HepG2 (cell line): ENCODE measurements at regions not wholly inside any gene's neighbourhood (a gene's known extent, or its start where the extent isn't known, plus 50 kb on each side); places are given as distances from the start of the nearest gene placed in this dataset.
A peak's percentile ranks its signal among the peaks of the same experiment; 100 is the strongest.

Experiments
- ATAC-seq: fragments of 200-7000 bp; cut with Tn5 transposase; 3 replicates; pipeline ENCODE4 v1.9.1; 2020; ENCODE audit warnings: mild to moderate bottlenecking, moderate library complexity
- BruUV-seq: library from RNA; stranded (reverse); fragments of 400-500 nt; replicated peaks from 2 replicates; lab custom pipeline; 2021; lab: Mats Ljungman, UMichigan
- CTCF ChIA-PET: fragments of 300-600 bp; formaldehyde crosslinking; extraction: SDS; loops from one replicate; lab custom pipeline; 2021; ENCODE audit warnings: low total read pairs, inconsistent platforms, low intra/inter-chr PET ratio; lab: Yijun Ruan, JAX
- POLR2A ChIA-PET: fragments of 350-600 bp; sonication (Branson Sonifier 250); formaldehyde crosslinking; loops from one replicate; lab custom pipeline; 2020; ENCODE audit warnings: antibody characterized with exemption, inconsistent platforms; lab: Yijun Ruan, JAX
- DNase-seq: peaks from one replicate; pipeline ENCODE4 v3.0.0-alpha.2; 2015; ENCODE audit warnings: low spot score
- FAIRE-seq: peaks from 3 replicates; lab custom pipeline; 2011; peaks lifted over from hg19 to GRCh38; lab: Jason Lieb, UNC
- H2AFZ ChIP-seq: one replicate; pipeline ENCODE4 v1.6.1; 2011; ENCODE audit warnings: low read length, inconsistent platforms
- H3K27ac ChIP-seq: fragments of 300-600 bp; 3 replicates; pipeline ENCODE4 v1.8.0; 2011; ENCODE audit warnings: mixed run types, mild to moderate bottlenecking, mixed read lengths, low read length, inconsistent platforms; ENCODE audit not compliant: insufficient read depth; ENCODE audit errors: extremely low read length
- H3K27me3 ChIP-seq, 2 experiments: fragments of 200-600 bp in 1 of 2; 2 replicates in 1 of 2; 3 replicates in 1 of 2; pipeline versions ENCODE4 v1.6.0 to v1.8.0; 2011; ENCODE audit warnings: low read length in 2 of 2, mild to moderate bottlenecking in 2 of 2, moderate library complexity in 2 of 2, inconsistent platforms in 1 of 2; ENCODE audit not compliant: insufficient read depth in 2 of 2, control insufficient read depth in 1 of 2
- H3K36me3 ChIP-seq, 2 experiments: fragments of 200-600 bp in 1 of 2; replicated peaks in 1 of 2; 2 replicates in 1 of 2; 3 replicates in 1 of 2; pipeline versions ENCODE4 v1.5.1 to v1.8.0; 2011; ENCODE audit warnings: low read length in 2 of 2, inconsistent platforms in 1 of 2; ENCODE audit not compliant: insufficient read depth in 2 of 2, control insufficient read depth in 1 of 2
- H3K4me1 ChIP-seq: 2 replicates; pipeline ENCODE4 v1.5.1; 2012; ENCODE audit warnings: low read length, inconsistent platforms; ENCODE audit not compliant: insufficient read depth
- H3K4me2 ChIP-seq: 2 replicates; pipeline ENCODE4 v1.6.0; 2011; ENCODE audit warnings: low read depth, low read length, inconsistent platforms
- H3K4me3 ChIP-seq, 3 experiments: fragments of 200-600 bp in 1 of 3; sonication (generic), shearing (Covaris generic) in 1 of 3; replicated peaks in 1 of 3; 2 replicates each; pipeline ENCODE4 v1.5.1; 2011 to 2016; ENCODE audit warnings: low read length in 3 of 3, inconsistent platforms in 2 of 3, low read depth in 2 of 3, mild to moderate bottlenecking in 2 of 3, control low read depth in 1 of 3, mixed read lengths in 1 of 3; ENCODE audit not compliant: insufficient read depth in 1 of 3
- H3K79me2 ChIP-seq: one replicate; pipeline ENCODE4 v1.6.1; 2011; ENCODE audit warnings: low read length, inconsistent platforms; ENCODE audit not compliant: insufficient read depth
- H3K9ac ChIP-seq: 2 replicates; pipeline ENCODE4 v1.6.0; 2011; ENCODE audit warnings: mild to moderate bottlenecking, low read depth, low read length, inconsistent platforms; ENCODE audit not compliant: insufficient read depth
- H3K9me3 ChIP-seq: 2 replicates; pipeline ENCODE4 v1.5.1; 2012; ENCODE audit warnings: mild to moderate bottlenecking, low read length
- H4K20me1 ChIP-seq: 2 replicates; pipeline ENCODE4 v1.6.0; 2011; ENCODE audit warnings: inconsistent platforms, mild to moderate bottlenecking, low read length, moderate library complexity; ENCODE audit not compliant: insufficient read depth
- BHLHE40 ChIP-seq: IDR thresholded peaks from 2 replicates; pipeline ENCODE4 v1.6.1; 2011; ENCODE audit warnings: low read length, improper control_type of control experiment
- GATAD1 ChIP-seq: IDR thresholded peaks from 2 replicates; pipeline ENCODE4 v1.6.1; 2016; ENCODE audit warnings: missing genetic modification reagents, missing compliant biosample characterization
- HOMEZ ChIP-seq: IDR thresholded peaks from 2 replicates; pipeline ENCODE4 v1.6.1; 2016; ENCODE audit warnings: low read depth
- HOXA5 ChIP-seq: sonication (generic); formaldehyde crosslinking; IDR thresholded peaks from 2 replicates; pipeline ENCODE4 v1.4.0; 2020; ENCODE audit warnings: missing genetic modification reagents
- HOXA7 ChIP-seq: sonication (generic); formaldehyde crosslinking; IDR thresholded peaks from 2 replicates; pipeline ENCODE4 v1.8.1; 2022; ENCODE audit warnings: mild to moderate bottlenecking, missing genetic modification reagents, moderate library complexity
- IKZF4 ChIP-seq: sonication (generic); formaldehyde crosslinking; IDR thresholded peaks from 2 replicates; pipeline ENCODE4 v1.5.1; 2020; ENCODE audit warnings: borderline replicate concordance, mild to moderate bottlenecking, low read depth, missing genetic modification reagents; ENCODE audit errors: not compliant biosample characterization
- JUN ChIP-seq: sonication (generic); formaldehyde crosslinking; IDR thresholded peaks from 2 replicates; pipeline ENCODE4 v1.4.0; 2020; ENCODE audit warnings: mild to moderate bottlenecking, missing genetic modification reagents
- MAZ ChIP-seq, 2 experiments: sonication (generic) in 1 of 2; formaldehyde crosslinking in 1 of 2; IDR thresholded peaks; 2 replicates each; pipeline versions ENCODE4 v1.5.0 to v1.6.1; 2012 to 2020; ENCODE audit warnings: low read depth in 2 of 2, mild to moderate bottlenecking in 2 of 2, borderline replicate concordance in 1 of 2, improper control_type of control experiment in 1 of 2, low read length in 1 of 2, missing genetic modification reagents in 1 of 2, moderate library complexity in 1 of 2
- SOX5 ChIP-seq: IDR thresholded peaks from 2 replicates; pipeline ENCODE4 v1.6.1; 2016; ENCODE audit warnings: borderline replicate concordance
- THYN1 ChIP-seq: sonication (generic); formaldehyde crosslinking; IDR thresholded peaks from 2 replicates; pipeline ENCODE4 v1.8.1; 2023; ENCODE audit warnings: low read depth, mild to moderate bottlenecking, moderate library complexity, missing genetic modification reagents, borderline replicate concordance
- ZFP1 ChIP-seq: IDR thresholded peaks from 2 replicates; pipeline ENCODE4 v1.6.1; 2016
- ZMYM3 ChIP-seq: sonication (generic); formaldehyde crosslinking; IDR thresholded peaks from 2 replicates; pipeline ENCODE4 v1.5.1; 2020; ENCODE audit warnings: mild to moderate bottlenecking, missing genetic modification reagents
- ZNF232 ChIP-seq: sonication (generic); formaldehyde crosslinking; IDR thresholded peaks from 2 replicates; pipeline ENCODE4 v1.4.0; 2020; ENCODE audit warnings: missing genetic modification reagents, borderline replicate concordance
- ZNF350 ChIP-seq: sonication (generic); formaldehyde crosslinking; IDR thresholded peaks from 2 replicates; pipeline ENCODE4 v1.4.0; 2020; ENCODE audit warnings: mild to moderate bottlenecking, low read depth, missing genetic modification reagents, borderline replicate concordance
- ZNF605 ChIP-seq: sonication (generic); formaldehyde crosslinking; IDR thresholded peaks from 2 replicates; pipeline ENCODE4 v1.8.0; 2022; ENCODE audit warnings: mild to moderate bottlenecking, missing genetic modification reagents
- WGBS: methylation state at CpG from one replicate; pipeline ENCODE4 v1.1.6; 2017; ENCODE audit warnings: low lambda C conversion rate; 5-methylcytosine and 5-hydroxymethylcytosine counted together
- in situ Hi-C: cut with HindIII; loops from 2 replicates; pipeline ENCODE4 v1.10.0; 2017; ENCODE audit warnings: low pct_unique_long_range_greater_than_20kb; ENCODE audit not compliant: extremely low pct_ligation_motif_present
- intact Hi-C: fragments of 100-400 bp; cut with micrococcal nuclease; formaldehyde crosslinking; loops from one replicate; pipeline ENCODE4 v1.10.0; 2022; ENCODE audit not compliant: unreplicated experiment
- TF ChIP-seq, protein P1 (sequence below): sonication (generic); formaldehyde crosslinking; IDR thresholded peaks from 2 replicates; pipeline ENCODE4 v1.9.0; 2021; ENCODE audit warnings: missing genetic modification reagents, borderline replicate concordance
- TF ChIP-seq, protein P2 (sequence below), 2 experiments: IDR thresholded peaks; 2 replicates each; pipeline ENCODE4 v1.6.1; 2011 to 2012; ENCODE audit warnings: low read length in 2 of 2, borderline replicate concordance in 1 of 2, low read depth in 1 of 2, mild to moderate bottlenecking in 1 of 2, moderate library complexity in 1 of 2

DNA sequence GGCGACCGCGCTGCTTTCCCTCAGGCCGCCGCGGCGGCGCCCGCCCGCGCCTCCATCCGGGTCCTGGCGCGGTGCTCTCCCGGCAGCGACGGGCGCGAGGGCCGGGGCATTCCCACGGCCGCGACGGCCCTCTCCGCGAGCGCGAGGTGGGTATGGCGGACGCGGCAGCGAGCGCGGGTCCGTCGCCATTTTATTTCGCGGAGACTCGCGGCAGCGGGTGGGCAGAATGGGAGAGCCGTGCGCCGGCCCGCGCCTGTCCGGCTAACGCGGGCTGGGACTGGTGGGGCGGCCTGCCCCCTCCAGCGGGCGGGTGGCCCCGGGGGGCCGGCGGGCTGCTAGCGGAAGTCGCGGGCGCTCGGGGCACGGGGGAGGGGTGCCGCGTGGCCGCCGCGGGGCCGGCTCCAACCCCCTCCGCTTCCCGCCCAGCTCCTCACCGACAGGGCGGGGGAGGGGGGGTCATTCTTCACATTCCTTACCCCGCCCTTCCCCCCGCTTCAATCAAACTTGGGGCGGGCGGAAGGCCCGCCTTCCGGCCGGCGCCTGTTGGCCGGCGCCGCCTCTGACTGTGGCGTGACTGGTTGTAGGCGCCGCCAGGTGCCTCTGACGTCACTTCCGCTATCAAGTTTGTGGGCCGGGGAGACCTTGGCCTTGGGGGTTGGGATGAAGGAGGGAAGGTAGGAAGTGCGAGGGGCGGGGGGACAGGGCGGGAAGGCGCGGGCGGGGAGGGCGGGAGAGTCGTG, 82.1 kb downstream of the PTPDC1 start:
- peak; percentile 97 for DNase-seq
- Histone ChIP-seq H3K27me3 (no peaks in the 10 kb centered on the region), H3K4me1 (peaks cover 55% of the 10 kb centered on the region), H3K9me3 (no peaks in the 10 kb centered on the region), H4K20me1 (peaks cover 46% of the 10 kb centered on the region), H2AFZ (no peak overlapping the region), H3K4me3 (peak overlapping the region; percentile 82 to 93 (median 83); a peak in 5 of 6 replicates), H3K9ac (peak overlapping the region; percentile 100), H3K79me2 (peaks cover 46% of the 10 kb centered on the region), H3K36me3 (no peaks in the 10 kb centered on the region), H3K27ac (peak overlapping the region; percentile 99), H3K4me2 (peak overlapping the region; percentile 70)
- intact Hi-C loops = loop anchor here (5.0 kb wide), 1 partner anchor 99 kb away; no protein-coding TSS in a partner anchor
- in situ Hi-C loops = no loop called here
- peak; percentile 68 for ATAC-seq
- WGBS = 0% methylated on average over 12 of the region's 96 CpGs
- peak; percentile 60 for FAIRE-seq
- BruUV-seq = no TSS peak
- ChIA-PET POLR2A (interaction anchor here (0.6 to 2.0 kb wide), 16 partner anchors 9 to 867 kb away, joined by 3 to 19 read pairs (median 4); partner anchors contain the start of genes PTPDC1 and ZNF169), CTCF (no interaction called here)
- TF ChIP-seq HOMEZ (CRISPR knock-in tag) (no peak), ZMYM3 (CRISPR knock-in tag) (no peak), ZNF605 (CRISPR knock-in tag) (no peak), GATAD1 (peak; percentile 42; the same call in 1 of the 2 replicates), JUN (CRISPR knock-in tag) (no peak), ZNF232 (CRISPR knock-in tag) (no peak), MAZ (IDR thresholded peaks at IDR 0.05; ENCODE audit: borderline replicate concordance, low read depth, low read length) (no peak; the same call in 1 of the 2 replicates), MAZ (CRISPR knock-in tag; IDR thresholded peaks at IDR 0.05; ENCODE audit: low read depth) (peak; percentile 52), ZFP1 (CRISPR knock-in tag) (no peak), IKZF4 (CRISPR knock-in tag) (no peak), HOXA5 (peak; percentile 43; the same call in 1 of the 2 replicates), BHLHE40 (no peak), THYN1 (CRISPR knock-in tag) (no peak), HOXA7 (CRISPR knock-in tag) (no peak), SOX5 (CRISPR knock-in tag) (no peak), ZNF350 (CRISPR knock-in tag) (peak; percentile 31; the same call in 1 of the 2 replicates)
- TF ChIP-seq, protein P1, sequence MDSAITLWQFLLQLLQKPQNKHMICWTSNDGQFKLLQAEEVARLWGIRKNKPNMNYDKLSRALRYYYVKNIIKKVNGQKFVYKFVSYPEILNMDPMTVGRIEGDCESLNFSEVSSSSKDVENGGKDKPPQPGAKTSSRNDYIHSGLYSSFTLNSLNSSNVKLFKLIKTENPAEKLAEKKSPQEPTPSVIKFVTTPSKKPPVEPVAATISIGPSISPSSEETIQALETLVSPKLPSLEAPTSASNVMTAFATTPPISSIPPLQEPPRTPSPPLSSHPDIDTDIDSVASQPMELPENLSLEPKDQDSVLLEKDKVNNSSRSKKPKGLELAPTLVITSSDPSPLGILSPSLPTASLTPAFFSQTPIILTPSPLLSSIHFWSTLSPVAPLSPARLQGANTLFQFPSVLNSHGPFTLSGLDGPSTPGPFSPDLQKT (CRISPR knock-in tag) = no peak
- TF ChIP-seq, protein P2, sequence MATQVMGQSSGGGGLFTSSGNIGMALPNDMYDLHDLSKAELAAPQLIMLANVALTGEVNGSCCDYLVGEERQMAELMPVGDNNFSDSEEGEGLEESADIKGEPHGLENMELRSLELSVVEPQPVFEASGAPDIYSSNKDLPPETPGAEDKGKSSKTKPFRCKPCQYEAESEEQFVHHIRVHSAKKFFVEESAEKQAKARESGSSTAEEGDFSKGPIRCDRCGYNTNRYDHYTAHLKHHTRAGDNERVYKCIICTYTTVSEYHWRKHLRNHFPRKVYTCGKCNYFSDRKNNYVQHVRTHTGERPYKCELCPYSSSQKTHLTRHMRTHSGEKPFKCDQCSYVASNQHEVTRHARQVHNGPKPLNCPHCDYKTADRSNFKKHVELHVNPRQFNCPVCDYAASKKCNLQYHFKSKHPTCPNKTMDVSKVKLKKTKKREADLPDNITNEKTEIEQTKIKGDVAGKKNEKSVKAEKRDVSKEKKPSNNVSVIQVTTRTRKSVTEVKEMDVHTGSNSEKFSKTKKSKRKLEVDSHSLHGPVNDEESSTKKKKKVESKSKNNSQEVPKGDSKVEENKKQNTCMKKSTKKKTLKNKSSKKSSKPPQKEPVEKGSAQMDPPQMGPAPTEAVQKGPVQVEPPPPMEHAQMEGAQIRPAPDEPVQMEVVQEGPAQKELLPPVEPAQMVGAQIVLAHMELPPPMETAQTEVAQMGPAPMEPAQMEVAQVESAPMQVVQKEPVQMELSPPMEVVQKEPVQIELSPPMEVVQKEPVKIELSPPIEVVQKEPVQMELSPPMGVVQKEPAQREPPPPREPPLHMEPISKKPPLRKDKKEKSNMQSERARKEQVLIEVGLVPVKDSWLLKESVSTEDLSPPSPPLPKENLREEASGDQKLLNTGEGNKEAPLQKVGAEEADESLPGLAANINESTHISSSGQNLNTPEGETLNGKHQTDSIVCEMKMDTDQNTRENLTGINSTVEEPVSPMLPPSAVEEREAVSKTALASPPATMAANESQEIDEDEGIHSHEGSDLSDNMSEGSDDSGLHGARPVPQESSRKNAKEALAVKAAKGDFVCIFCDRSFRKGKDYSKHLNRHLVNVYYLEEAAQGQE (IDR thresholded peaks at IDR 0.05; ENCODE audit: borderline replicate concordance in 1 of 2, low read depth in 1 of 2, low read length in 2 of 2) = peak in 1 of 2 experiments; percentile 30; a peak in 1 of 4 replicates
